ENCODE measurements at regions not wholly inside any gene's neighbourhood (a gene's known extent, or its start where the extent isn't known, plus 50 kb on each side); places are given as distances from the start of the nearest gene placed in this dataset.

GRCh38 chr5:2038321-2039179, 155.8 kb upstream of the IRX4 start:
- H2BK15ac ChIP-seq (ENCODE audit: low read length), result no peak overlapping the region
- H2BK12ac ChIP-seq (ENCODE audit: low read depth, low read length), result no peak overlapping the region
- POLR2A ChIA-PET (ENCODE audit: partially characterized antibody), result no interaction called here
- H2BK120ac ChIP-seq (replicated peaks; ENCODE audit: low read depth, low read length), result no peak overlapping the region
- H2BK5ac ChIP-seq (ENCODE audit: low read depth, low read length), result no peak overlapping the region
- no peak overlapping the region for H3K4ac ChIP-seq (replicated peaks; ENCODE audit: insufficient read length, low read depth, low read length)
- DNase-seq (ENCODE audit: low read depth in 1 of 2, low spot score in 2 of 2), result peak; percentile 80 to 94
- H3K27ac ChIP-seq (ENCODE audit: low read depth, low read length), result no peak overlapping the region
- peak overlapping the region; percentile 33 for H3K56ac ChIP-seq (replicated peaks; ENCODE audit: insufficient read length, low read depth, low read length)
- no peak overlapping the region for H4K8ac ChIP-seq (ENCODE audit: extremely low read depth, insufficient read depth, low read length)
- H3K9ac ChIP-seq (replicated peaks in 1 of 4; ENCODE audit: extremely low read depth in 1 of 4, low read depth in 3 of 4, low read length in 3 of 4), result peak overlapping the region in 1 of 4 experiments; percentile 67; a peak in 2 of 7 replicates
- H2AK5ac ChIP-seq (ENCODE audit: low read depth, low read length), result no peak overlapping the region
- no peak overlapping the region for H3K14ac ChIP-seq (ENCODE audit: insufficient read length)
- H3K79me2 ChIP-seq (ENCODE audit: control insufficient read depth in 1 of 2, insufficient read depth in 2 of 2, low read length in 2 of 2), result no peaks in the 10 kb centered on the region
- FAIRE-seq, result no peak
- H4K5ac ChIP-seq (ENCODE audit: insufficient read length, low read depth, low read length), result peak overlapping the region; percentile 53
- no peaks in the 10 kb centered on the region for H3K23me2 ChIP-seq (ENCODE audit: low read depth, low read length)
- H3K36me3 ChIP-seq (ENCODE audit: control insufficient read depth in 2 of 4, insufficient read depth in 4 of 4, low read length in 3 of 4), result no peaks in the 10 kb centered on the region
- H2BK20ac ChIP-seq (ENCODE audit: low read length), result no peak overlapping the region
- H3K27me3 ChIP-seq (replicated peaks in 1 of 4; ENCODE audit: control insufficient read depth in 3 of 4, extremely low read depth in 1 of 4, insufficient read depth in 3 of 4, low read length in 3 of 4), result no peaks in the 10 kb centered on the region
- H3K23ac ChIP-seq (ENCODE audit: insufficient read length), result no peak overlapping the region
- peaks cover 0 to 8% (median 0%) of the 10 kb centered on the region in 4 experiments; a peak in 3 of 7 replicates for H3K4me1 ChIP-seq (replicated peaks in 1 of 4; ENCODE audit: control insufficient read depth in 3 of 4, insufficient read depth in 4 of 4, low read length in 3 of 4)
- H3K4me2 ChIP-seq (ENCODE audit: insufficient read depth in 1 of 2, low read depth in 2 of 2, low read length in 2 of 2), result peak overlapping the region; percentile 9 to 85; a peak in 3 of 4 replicates
- H2AFZ ChIP-seq (ENCODE audit: low read length), result peak overlapping the region; percentile 95; the same call in 1 of the 2 replicates
- no peak overlapping the region for H3K18ac ChIP-seq (ENCODE audit: extremely low read depth, low read length)
- no peaks in the 10 kb centered on the region for H3K9me3 ChIP-seq (ENCODE audit: insufficient read depth in 2 of 2, low read depth in 1 of 2, low read length in 1 of 2)
- WGBS, 2 experiments (ENCODE audit: extremely low coverage in 1 of 2, insufficient coverage in 1 of 2, insufficient read length in 1 of 2, insufficient replicate concordance in 2 of 2, low coverage in 1 of 2, low lambda C conversion rate in 2 of 2, missing lambda C conversion rate in 1 of 2), result 7% methylated on average over 42 of the region's 58 CpGs; no CpG with 5 or more reads in 1 of the 2 experiments
- peak overlapping the region; percentile 29 to 65 (median 46); a peak in 7 of 8 replicates for H3K4me3 ChIP-seq (ENCODE audit: extremely low read depth in 1 of 4, insufficient read depth in 2 of 4, low read depth in 3 of 4, low read length in 4 of 4)
- H4K20me1 ChIP-seq (replicated peaks in 1 of 2; ENCODE audit: control insufficient read depth in 1 of 2, insufficient read depth in 2 of 2, low read length in 2 of 2), result no peaks in the 10 kb centered on the region
- no peak overlapping the region for H4K91ac ChIP-seq (replicated peaks; ENCODE audit: insufficient read length, low read length)
- CTCF ChIA-PET (ENCODE audit: partially characterized antibody), result interaction anchor here (0.6 to 1.6 kb wide), 10 partner anchors 9 to 369 kb away, joined by 3 to 9 read pairs (median 3); no protein-coding TSS in a partner anchor
- no peaks in the 10 kb centered on the region for H3K79me1 ChIP-seq (ENCODE audit: low read depth, low read length)
- TF ChIP-seq NANOG (IDR thresholded peaks at IDR 0.05; ENCODE audit: insufficient read depth, low read depth, low read length, poor library complexity, severe bottlenecking) (no peak), NRF1 (IDR thresholded peaks at IDR 0.05; ENCODE audit: low read depth, low read length) (peak; percentile 80), EP300 (IDR thresholded peaks at IDR 0.05; ENCODE audit: borderline replicate concordance in 1 of 2, low read depth in 2 of 2, low read length in 2 of 2) (no peak; a peak in 1 of 3 replicates), POU5F1 (IDR thresholded peaks at IDR 0.05; ENCODE audit: low read depth, low read length) (no peak), E2F6 (IDR thresholded peaks at IDR 0.05) (peak; percentile 46; the same call in 1 of the 2 replicates), MAX (IDR thresholded peaks at IDR 0.05) (peak; percentile 73), TAF7 (optimal IDR thresholded peaks at IDR 0.05; ENCODE audit: borderline replicate concordance, low read depth, low read length) (no peak), RAD21 (IDR thresholded peaks at IDR 0.05 in 1 of 2, conservative IDR thresholded peaks at IDR 0.05 in 1 of 2; ENCODE audit: low read depth in 2 of 2, low read length in 2 of 2) (peak; percentile 67 to 69), BCL11A (IDR thresholded peaks at IDR 0.05; ENCODE audit: low read depth in 2 of 2, low read length in 2 of 2) (no peak), RFX5 (IDR thresholded peaks at IDR 0.05; ENCODE audit: borderline replicate concordance, low read depth, low read length) (no peak)

Measured in H1 (cell line).